ENCODE measurements at regions not wholly inside any gene's neighbourhood (a gene's known extent, or its start where the extent isn't known, plus 50 kb on each side); places are given as distances from the start of the nearest gene placed in this dataset.

- no peaks in the 10 kb centered on the region for H3K9me3 ChIP-seq
- no peak for ATAC-seq
- intact Hi-C loops (cut with DNase I): no loop called here
- no peak overlapping the region for H3K4me3 ChIP-seq
- no peaks in the 10 kb centered on the region for H3K27me3 ChIP-seq
- TF ChIP-seq CTCF (IDR thresholded peaks at IDR 0.05): no peak
- H3K4me1 ChIP-seq: no peaks in the 10 kb centered on the region
- DNase-seq: no peak
- H3K36me3 ChIP-seq: no peaks in the 10 kb centered on the region
- H3K27ac ChIP-seq: no peak overlapping the region
These were observed 421.4 kb upstream of the CYRIA start for GRCh38 chr2:17086990-17087389.

- Histone ChIP-seq H3K36me3 (no peaks in the 10 kb centered on the region), H3K27ac (no peak overlapping the region), H3K4me3 (no peak overlapping the region), H3K27me3 (no peaks in the 10 kb centered on the region), H3K9me3 (no peaks in the 10 kb centered on the region), H3K4me1 (no peaks in the 10 kb centered on the region)
- DNase-seq (no peak), ATAC-seq (no peak)
- TF ChIP-seq CTCF (IDR thresholded peaks at IDR 0.05): no peak
- intact Hi-C loops (cut with DNase I): no loop called here
These were observed 420.0 kb upstream of the CYRIA start for GRCh38 chr2:17085546-17086202.

- peaks cover 0 to 5% of the 10 kb centered on the region in 2 donors for H3K9me3 ChIP-seq
- DNase-seq (peak in 1 of 4 donors; percentile 21), ATAC-seq (no peak)
- no peaks in the 10 kb centered on the region for H3K36me3 ChIP-seq
- intact Hi-C loops (cut with DNase I): no loop called here
- H3K4me3 ChIP-seq: no peak overlapping the region
- no peaks in the 10 kb centered on the region for H3K4me1 ChIP-seq
- no peak overlapping the region for H3K27ac ChIP-seq
- no peaks in the 10 kb centered on the region for H3K27me3 ChIP-seq
- no peak for TF ChIP-seq CTCF (IDR thresholded peaks at IDR 0.05)
These were observed 419.2 kb upstream of the CYRIA start for GRCh38 chr2:17084877-17085276.

- intact Hi-C loops (cut with DNase I): no loop called here
- no peak for DNase-seq
- no peaks in the 10 kb centered on the region for H3K36me3 ChIP-seq
- no peaks in the 10 kb centered on the region for H3K27me3 ChIP-seq
- no peak overlapping the region for H3K27ac ChIP-seq
- no peaks in the 10 kb centered on the region for H3K4me1 ChIP-seq
- TF ChIP-seq CTCF (IDR thresholded peaks at IDR 0.05): no peak
- ATAC-seq: no peak
- no peak overlapping the region for H3K4me3 ChIP-seq
- H3K9me3 ChIP-seq: peaks cover 0 to 15% of the 10 kb centered on the region in 2 donors
These were observed 418.3 kb upstream of the CYRIA start for GRCh38 chr2:17083902-17084301.

GRCh38 chr2:17079262-17079661 is 413.6 kb upstream of the CYRIA start:
- TF ChIP-seq CTCF (IDR thresholded peaks at IDR 0.05): no peak
- Histone ChIP-seq H3K9me3 (peaks cover 0 to 23% of the 10 kb centered on the region in 2 donors), H3K4me1 (no peaks in the 10 kb centered on the region), H3K27me3 (no peaks in the 10 kb centered on the region), H3K36me3 (no peaks in the 10 kb centered on the region), H3K27ac (no peak overlapping the region), H3K4me3 (no peak overlapping the region)
- intact Hi-C loops (cut with DNase I): no loop called here
- no peak for DNase-seq
- ATAC-seq: no peak

Data from left lung (tissue), 4 donors.